Nucleus accumbens (tissue), 56 donors: ENCODE measurements at regions not wholly inside any gene's neighbourhood (a gene's known extent, or its start where the extent isn't known, plus 50 kb on each side); places are given as distances from the start of the nearest gene placed in this dataset.
"Not testable (repeated sequence)": the region's sequence is repeated elsewhere in the genome, so short reads cannot be mapped to it uniquely, and the experiment has no call there.

Experiments used
- DNase-seq, 56 donors: peaks; one replicate each; lab custom pipeline; 2025; lab: John Stamatoyannopoulos, UW

GRCh38 chr3:135622656-135623055 is 342.9 kb upstream of the PPP2R3A start:
- DNase-seq, result no peak

GRCh38 chr3:135623558-135623957 is 342.0 kb upstream of the PPP2R3A start:
- DNase-seq, result no peak

- DNase-seq, result no peak
Observed at GRCh38 chr3:135627057-135627456, 338.5 kb upstream of the PPP2R3A start.

GRCh38 chr3:135629701-135630408 is 335.7 kb upstream of the PPP2R3A start:
- no peak for DNase-seq

- no peak for DNase-seq
Observed at GRCh38 chr3:135632556-135633065, 332.9 kb upstream of the PPP2R3A start.

- no peak for DNase-seq
Observed at GRCh38 chr3:135633078-135633477, 332.4 kb upstream of the PPP2R3A start.

GRCh38 chr3:135636596-135636995 is 328.9 kb upstream of the PPP2R3A start:
- no peak for DNase-seq

GRCh38 chr3:135637013-135637412 is 328.5 kb upstream of the PPP2R3A start:
- DNase-seq, result no peak

- no peak for DNase-seq
Observed at GRCh38 chr3:135641761-135642160, 323.8 kb upstream of the PPP2R3A start.

GRCh38 chr3:135645541-135645940 is 320.0 kb upstream of the PPP2R3A start:
- DNase-seq, result no peak

- DNase-seq, result no peak
Observed at GRCh38 chr3:135646873-135647272, 318.7 kb upstream of the PPP2R3A start.

GRCh38 chr3:135649361-135649760 is 316.2 kb upstream of the PPP2R3A start:
- no peak for DNase-seq

- no peak for DNase-seq
Observed at GRCh38 chr3:135650309-135650708, 315.2 kb upstream of the PPP2R3A start.

GRCh38 chr3:135652388-135652787 is 313.1 kb upstream of the PPP2R3A start:
- DNase-seq, result no peak

- no peak for DNase-seq
Observed at GRCh38 chr3:135655328-135655727, 310.2 kb upstream of the PPP2R3A start.

GRCh38 chr3:135658451-135658850 is 307.1 kb upstream of the PPP2R3A start:
- DNase-seq, result not testable (repeated sequence)

GRCh38 chr3:135667061-135667460 is 298.5 kb upstream of the PPP2R3A start:
- no peak for DNase-seq

GRCh38 chr3:135674508-135674907 is 291.0 kb upstream of the PPP2R3A start:
- DNase-seq, result no peak

GRCh38 chr3:135678386-135678785 is 287.1 kb upstream of the PPP2R3A start:
- DNase-seq, result no peak

- no peak for DNase-seq
Observed at GRCh38 chr3:135688003-135688402, 277.5 kb upstream of the PPP2R3A start.

GRCh38 chr3:135690664-135691063 is 274.9 kb upstream of the PPP2R3A start:
- DNase-seq, result no peak

GRCh38 chr3:135691240-135691639 is 274.3 kb upstream of the PPP2R3A start:
- DNase-seq, result no peak

GRCh38 chr3:135694142-135694541 is 271.4 kb upstream of the PPP2R3A start:
- DNase-seq, result no peak
